Muscle layer of colon (tissue), 2 donors: ENCODE measurements at regions not wholly inside any gene's neighbourhood (a gene's known extent, or its start where the extent isn't known, plus 50 kb on each side); places are given as distances from the start of the nearest gene placed in this dataset.

Source experiments
- H3K27ac ChIP-seq: one replicate; pipeline ENCODE4 v1.7.0; 2013; ENCODE audit warnings: low read depth, mild to moderate bottlenecking, low read length, moderate library complexity
- H3K27me3 ChIP-seq, 2 donors: one replicate each; pipeline ENCODE4 v1.7.0; 2013; ENCODE audit warnings: low read length in 2 of 2, mild to moderate bottlenecking in 2 of 2; ENCODE audit not compliant: insufficient read depth in 2 of 2, control insufficient read depth in 1 of 2
- H3K36me3 ChIP-seq: one replicate; pipeline ENCODE4 v1.7.0; 2013; ENCODE audit warnings: mild to moderate bottlenecking, low read length; ENCODE audit not compliant: insufficient read depth
- H3K4me1 ChIP-seq: one replicate; pipeline ENCODE4 v1.7.0; 2013; ENCODE audit warnings: mild to moderate bottlenecking, low read length; ENCODE audit not compliant: insufficient read depth
- H3K4me3 ChIP-seq, 2 donors: one replicate each; pipeline ENCODE4 v1.7.0; 2013; ENCODE audit warnings: low read length in 2 of 2, low read depth in 1 of 2, mild to moderate bottlenecking in 1 of 2, moderate library complexity in 1 of 2
- H3K9ac ChIP-seq: one replicate; pipeline ENCODE4 v1.7.0; 2013; ENCODE audit warnings: low read length
- H3K9me3 ChIP-seq: one replicate; pipeline ENCODE4 v1.7.0; 2013; ENCODE audit warnings: mild to moderate bottlenecking, low read length
- donor health status: abdominal sarcoma.
- donor health status: Adenocarcinoma of cecum.

GRCh38 chr10:4656576-4657194 is 169.3 kb upstream of the AKR1E2 start:
- no peaks in the 10 kb centered on the region for H3K36me3 ChIP-seq
- H3K27ac ChIP-seq = no peak overlapping the region
- no peak overlapping the region for H3K9ac ChIP-seq
- no peaks in the 10 kb centered on the region for H3K27me3 ChIP-seq
- H3K9me3 ChIP-seq = no peaks in the 10 kb centered on the region
- peaks cover 4% of the 10 kb centered on the region for H3K4me1 ChIP-seq
- H3K4me3 ChIP-seq = no peak overlapping the region

- H3K9ac ChIP-seq = no peak overlapping the region
- H3K27ac ChIP-seq = no peak overlapping the region
- H3K27me3 ChIP-seq = no peaks in the 10 kb centered on the region
- no peak overlapping the region for H3K4me3 ChIP-seq
- H3K36me3 ChIP-seq = no peaks in the 10 kb centered on the region
- H3K9me3 ChIP-seq = no peaks in the 10 kb centered on the region
- no peaks in the 10 kb centered on the region for H3K4me1 ChIP-seq
Measured at GRCh38 chr10:4655879-4656278, 170.1 kb upstream of the AKR1E2 start.

GRCh38 chr10:4655406-4655805 is 170.6 kb upstream of the AKR1E2 start:
- Histone ChIP-seq H3K4me3 (no peak overlapping the region), H3K9me3 (no peaks in the 10 kb centered on the region), H3K36me3 (no peaks in the 10 kb centered on the region), H3K4me1 (no peaks in the 10 kb centered on the region), H3K9ac (no peak overlapping the region), H3K27me3 (no peaks in the 10 kb centered on the region), H3K27ac (no peak overlapping the region)

- Histone ChIP-seq H3K36me3 (no peaks in the 10 kb centered on the region), H3K9me3 (no peaks in the 10 kb centered on the region), H3K27ac (no peak overlapping the region), H3K27me3 (no peaks in the 10 kb centered on the region), H3K4me3 (no peak overlapping the region), H3K4me1 (no peaks in the 10 kb centered on the region), H3K9ac (no peak overlapping the region)
Measured at GRCh38 chr10:4654496-4654895, 171.5 kb upstream of the AKR1E2 start.

GRCh38 chr10:4653160-4653559 is 172.8 kb upstream of the AKR1E2 start:
- Histone ChIP-seq H3K4me1 (no peaks in the 10 kb centered on the region), H3K9ac (no peak overlapping the region), H3K27ac (no peak overlapping the region), H3K36me3 (no peaks in the 10 kb centered on the region), H3K27me3 (no peaks in the 10 kb centered on the region), H3K9me3 (no peaks in the 10 kb centered on the region), H3K4me3 (no peak overlapping the region)

- H3K4me1 ChIP-seq = no peaks in the 10 kb centered on the region
- no peak overlapping the region for H3K27ac ChIP-seq
- H3K9me3 ChIP-seq = no peaks in the 10 kb centered on the region
- H3K27me3 ChIP-seq = no peaks in the 10 kb centered on the region
- no peak overlapping the region for H3K4me3 ChIP-seq
- no peaks in the 10 kb centered on the region for H3K36me3 ChIP-seq
- H3K9ac ChIP-seq = no peak overlapping the region
Measured at GRCh38 chr10:4652111-4653010, 173.6 kb upstream of the AKR1E2 start.

- H3K27ac ChIP-seq = no peak overlapping the region
- no peaks in the 10 kb centered on the region for H3K4me1 ChIP-seq
Measured at GRCh38 chr10:4651404-4652037, 174.5 kb upstream of the AKR1E2 start.

GRCh38 chr10:4650582-4650981 is 175.4 kb upstream of the AKR1E2 start:
- no peaks in the 10 kb centered on the region for H3K4me1 ChIP-seq
- H3K27ac ChIP-seq = no peak overlapping the region
- H3K9ac ChIP-seq = no peak overlapping the region
- no peaks in the 10 kb centered on the region for H3K9me3 ChIP-seq
- no peak overlapping the region for H3K4me3 ChIP-seq
- no peaks in the 10 kb centered on the region for H3K36me3 ChIP-seq
- H3K27me3 ChIP-seq = no peaks in the 10 kb centered on the region

More at GRCh38 chr10:4651404-4652037, 174.5 kb upstream of the AKR1E2 start:
- no peaks in the 10 kb centered on the region for H3K27me3 ChIP-seq
- H3K9ac ChIP-seq = no peak overlapping the region
- no peaks in the 10 kb centered on the region for H3K36me3 ChIP-seq
- H3K4me3 ChIP-seq = no peak overlapping the region
- no peaks in the 10 kb centered on the region for H3K9me3 ChIP-seq

GRCh38 chr10:4649886-4650508 is 176.0 kb upstream of the AKR1E2 start:
- Histone ChIP-seq H3K4me3 (no peak overlapping the region), H3K27me3 (no peaks in the 10 kb centered on the region), H3K4me1 (no peaks in the 10 kb centered on the region), H3K9me3 (no peaks in the 10 kb centered on the region), H3K9ac (no peak overlapping the region), H3K27ac (no peak overlapping the region), H3K36me3 (no peaks in the 10 kb centered on the region)

- Histone ChIP-seq H3K4me1 (no peaks in the 10 kb centered on the region), H3K9ac (no peak overlapping the region), H3K4me3 (no peak overlapping the region), H3K27ac (no peak overlapping the region), H3K36me3 (no peaks in the 10 kb centered on the region), H3K9me3 (no peaks in the 10 kb centered on the region), H3K27me3 (no peaks in the 10 kb centered on the region)
Measured at GRCh38 chr10:4649471-4649870, 176.5 kb upstream of the AKR1E2 start.

GRCh38 chr10:4648999-4649398 is 177.0 kb upstream of the AKR1E2 start:
- H3K4me1 ChIP-seq = no peaks in the 10 kb centered on the region
- H3K36me3 ChIP-seq = no peaks in the 10 kb centered on the region
- no peaks in the 10 kb centered on the region for H3K27me3 ChIP-seq
- no peak overlapping the region for H3K9ac ChIP-seq
- no peak overlapping the region for H3K27ac ChIP-seq
- H3K9me3 ChIP-seq = no peaks in the 10 kb centered on the region
- no peak overlapping the region for H3K4me3 ChIP-seq
